GM23338 (cell line): ENCODE measurements at regions not wholly inside any gene's neighbourhood (a gene's known extent, or its start where the extent isn't known, plus 50 kb on each side); places are given as distances from the start of the nearest gene placed in this dataset.

Source experiments
- ATAC-seq: fragments of 200-7000 bp; cut with Tn5 transposase; 3 replicates; pipeline ENCODE4 v1.9.1; 2020
- DNase-seq: peaks from one replicate; pipeline ENCODE4 v3.0.0-alpha.2; 2015; ENCODE audit warnings: low spot score
- H2AFZ ChIP-seq: fragments of 200-600 bp; sonication (generic); 2 replicates; pipeline ENCODE4 v1.8.0; 2016; ENCODE audit warnings: antibody characterized with exemption, mild to moderate bottlenecking, moderate library complexity
- H3F3A ChIP-seq: fragments of 200-600 bp; sonication (generic); replicated peaks from 2 replicates; pipeline ENCODE4 v1.8.0; 2017; ENCODE audit warnings: antibody characterized with exemption, mixed run types, low read depth
- H3K27ac ChIP-seq: fragments of 200-600 bp; sonication (generic); 2 replicates; pipeline ENCODE4 v1.6.1; 2016; ENCODE audit warnings: low read depth
- H3K27me3 ChIP-seq: fragments of 200-600 bp; sonication (generic); 2 replicates; pipeline ENCODE4 v1.8.0; 2016; ENCODE audit warnings: mild to moderate bottlenecking, mixed run types, moderate library complexity; ENCODE audit not compliant: insufficient read depth
- H3K36me3 ChIP-seq: fragments of 200-600 bp; sonication (generic); 2 replicates; pipeline ENCODE4 v1.8.0; 2016; ENCODE audit warnings: mild to moderate bottlenecking; ENCODE audit not compliant: insufficient read depth
- H3K4me1 ChIP-seq: fragments of 200-600 bp; sonication (generic); 2 replicates; pipeline ENCODE4 v1.8.0; 2016; ENCODE audit warnings: mild to moderate bottlenecking, moderate library complexity; ENCODE audit not compliant: insufficient read depth
- H3K4me2 ChIP-seq: fragments of 200-600 bp; sonication (generic); 2 replicates; pipeline ENCODE4 v1.7.1; 2017; ENCODE audit warnings: mixed run types
- H3K4me3 ChIP-seq: fragments of 200-600 bp; sonication (generic); 2 replicates; pipeline ENCODE4 v1.6.1; 2016; ENCODE audit warnings: mixed run types
- H3K79me2 ChIP-seq: fragments of 200-600 bp; sonication (generic); replicated peaks from 2 replicates; pipeline ENCODE4 v1.8.0; 2017; ENCODE audit warnings: mild to moderate bottlenecking; ENCODE audit not compliant: insufficient read depth
- H3K9me2 ChIP-seq: fragments of 200-600 bp; sonication (generic); 2 replicates; pipeline ENCODE4 v1.8.0; 2017; ENCODE audit not compliant: insufficient read depth
- H4K20me1 ChIP-seq: fragments of 200-600 bp; sonication (generic); replicated peaks from 2 replicates; pipeline ENCODE4 v1.8.0; 2017; ENCODE audit warnings: mild to moderate bottlenecking; ENCODE audit not compliant: insufficient read depth
- H3K27ac Mint-ChIP-seq: 2 replicates; pipeline ENCODE4 v1.8.0; 2020; ENCODE audit warnings: inconsistent platforms, mild to moderate bottlenecking, moderate library complexity, mixed read lengths
- H3K27me3 Mint-ChIP-seq: 3 replicates; pipeline ENCODE4 v1.8.0; 2022; ENCODE audit warnings: low read depth, mild to moderate bottlenecking, moderate library complexity, mixed read lengths, inconsistent platforms; ENCODE audit not compliant: insufficient read depth, poor library complexity
- H3K36me3 Mint-ChIP-seq: 3 replicates; pipeline ENCODE4 v1.8.0; 2021; ENCODE audit warnings: low read depth, mild to moderate bottlenecking, inconsistent platforms, moderate library complexity, mixed read lengths
- H3K4me1 Mint-ChIP-seq: 3 replicates; pipeline ENCODE4 v1.8.0; 2020; ENCODE audit warnings: mild to moderate bottlenecking, inconsistent platforms, mixed read lengths
- H3K4me3 Mint-ChIP-seq: 3 replicates; pipeline ENCODE4 v1.8.0; 2021; ENCODE audit warnings: moderate library complexity, mild to moderate bottlenecking, inconsistent platforms, mixed read lengths
- H3K9me3 Mint-ChIP-seq: 3 replicates; pipeline ENCODE4 v1.8.0; 2020; ENCODE audit warnings: moderate library complexity, mild to moderate bottlenecking, inconsistent platforms, mixed read lengths
- CREB1 ChIP-seq: fragments of 250-450 bp; sonication (Bioruptor Pico); IDR thresholded peaks from 2 replicates; pipeline ENCODE4 v1.5.0; 2020; ENCODE audit warnings: low read depth, mild to moderate bottlenecking, moderate library complexity
- EZH2 ChIP-seq: fragments of 200-600 bp; sonication (generic); IDR thresholded peaks from one replicate; pipeline ENCODE4 v1.8.0; 2017; ENCODE audit warnings: antibody characterized with exemption, mild to moderate bottlenecking, low read depth; ENCODE audit not compliant: unreplicated experiment
- EZH2phosphoT487 ChIP-seq: fragments of 200-600 bp; sonication (generic); IDR thresholded peaks from one replicate; pipeline ENCODE4 v1.8.1; 2018; ENCODE audit warnings: antibody characterized with exemption; ENCODE audit not compliant: unreplicated experiment
- JUNB ChIP-seq: IDR thresholded peaks from one replicate; pipeline ENCODE4 v1.6.1; 2016; ENCODE audit warnings: antibody characterized with exemption; ENCODE audit not compliant: unreplicated experiment
- NANOG ChIP-seq: IDR thresholded peaks from 2 replicates; pipeline ENCODE4 v1.6.1; 2016; ENCODE audit warnings: antibody characterized with exemption, borderline replicate concordance
- POLR2AphosphoS5 ChIP-seq: IDR thresholded peaks from 2 replicates; pipeline ENCODE4 v1.6.1; 2016; ENCODE audit warnings: antibody characterized with exemption, low read depth
- STAT1 ChIP-seq: IDR thresholded peaks from one replicate; pipeline ENCODE4 v1.6.1; 2016; ENCODE audit warnings: antibody characterized with exemption; ENCODE audit not compliant: unreplicated experiment
- ZNF114 ChIP-seq: fragments of 250-450 bp; sonication (Bioruptor Pico); IDR thresholded peaks from 2 replicates; pipeline ENCODE4 v1.5.0; 2020; ENCODE audit warnings: mild to moderate bottlenecking, moderate library complexity
- ZNF331 ChIP-seq: fragments of 250-450 bp; sonication (Bioruptor Pico); IDR thresholded peaks from 2 replicates; pipeline ENCODE4 v1.5.0; 2020; ENCODE audit warnings: low read depth, mild to moderate bottlenecking, moderate library complexity
- TF ChIP-seq, protein P1 (sequence below), 2 experiments: fragments of 200-600 bp in 1 of 2; sonication (generic) in 1 of 2; conservative IDR thresholded peaks; 2 replicates each; pipeline versions ENCODE4 v1.5.1 to v1.6.1; 2016 to 2017; ENCODE audit warnings: antibody characterized with exemption in 2 of 2, low read depth in 2 of 2, mild to moderate bottlenecking in 2 of 2, moderate library complexity in 1 of 2
- TF ChIP-seq, protein P2 (sequence below): IDR thresholded peaks from one replicate; pipeline ENCODE4 v1.6.1; 2018; ENCODE audit warnings: antibody characterized with exemption; ENCODE audit not compliant: unreplicated experiment
- TF ChIP-seq, protein P3 (sequence below): IDR thresholded peaks from 2 replicates; pipeline ENCODE4 v1.6.1; 2016; ENCODE audit warnings: antibody characterized with exemption

DNA sequence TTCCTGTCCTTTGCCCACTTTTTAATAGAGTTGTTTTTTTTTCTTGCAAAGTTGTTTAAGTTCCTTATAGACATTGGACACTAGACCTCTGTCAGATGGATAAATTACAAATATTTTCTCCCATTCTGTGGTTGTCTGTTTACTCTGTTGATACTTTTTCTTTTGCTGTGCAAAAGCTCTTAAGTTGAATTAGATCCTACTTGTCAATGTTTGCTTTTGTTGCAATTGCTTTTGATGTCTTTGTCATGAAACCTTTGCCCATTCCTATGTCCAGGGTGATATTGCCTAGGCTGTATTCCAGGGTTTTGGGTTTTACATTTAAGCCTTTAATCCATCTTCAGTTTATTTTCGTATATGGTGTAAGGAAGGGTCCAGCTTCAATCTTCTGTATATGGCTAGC lies 76.9 kb upstream of the AGR3 start:
- H3K36me3 Mint-ChIP-seq, result no peaks in the 10 kb centered on the region
- Histone ChIP-seq H3K27me3 (no peaks in the 10 kb centered on the region), H3K4me3 (no peak overlapping the region), H3K4me1 (no peaks in the 10 kb centered on the region), H3K27ac (no peak overlapping the region), H2AFZ (no peak overlapping the region), H4K20me1 (no peaks in the 10 kb centered on the region), H3K79me2 (no peaks in the 10 kb centered on the region), H3K9me2 (no peaks in the 10 kb centered on the region), H3F3A (no peaks in the 10 kb centered on the region), H3K36me3 (no peaks in the 10 kb centered on the region), H3K4me2 (no peak overlapping the region)
- no peak for ATAC-seq
- H3K9me3 Mint-ChIP-seq, result peaks cover 5% of the 10 kb centered on the region; the same call in 2 of the 3 replicates
- no peak overlapping the region for H3K4me3 Mint-ChIP-seq
- H3K4me1 Mint-ChIP-seq, result no peaks in the 10 kb centered on the region
- no peak for DNase-seq
- TF ChIP-seq NANOG, result no peak
- no peak for TF ChIP-seq POLR2AphosphoS5
- TF ChIP-seq STAT1, result no peak
- no peak for TF ChIP-seq EZH2phosphoT487
- TF ChIP-seq, protein P1, sequence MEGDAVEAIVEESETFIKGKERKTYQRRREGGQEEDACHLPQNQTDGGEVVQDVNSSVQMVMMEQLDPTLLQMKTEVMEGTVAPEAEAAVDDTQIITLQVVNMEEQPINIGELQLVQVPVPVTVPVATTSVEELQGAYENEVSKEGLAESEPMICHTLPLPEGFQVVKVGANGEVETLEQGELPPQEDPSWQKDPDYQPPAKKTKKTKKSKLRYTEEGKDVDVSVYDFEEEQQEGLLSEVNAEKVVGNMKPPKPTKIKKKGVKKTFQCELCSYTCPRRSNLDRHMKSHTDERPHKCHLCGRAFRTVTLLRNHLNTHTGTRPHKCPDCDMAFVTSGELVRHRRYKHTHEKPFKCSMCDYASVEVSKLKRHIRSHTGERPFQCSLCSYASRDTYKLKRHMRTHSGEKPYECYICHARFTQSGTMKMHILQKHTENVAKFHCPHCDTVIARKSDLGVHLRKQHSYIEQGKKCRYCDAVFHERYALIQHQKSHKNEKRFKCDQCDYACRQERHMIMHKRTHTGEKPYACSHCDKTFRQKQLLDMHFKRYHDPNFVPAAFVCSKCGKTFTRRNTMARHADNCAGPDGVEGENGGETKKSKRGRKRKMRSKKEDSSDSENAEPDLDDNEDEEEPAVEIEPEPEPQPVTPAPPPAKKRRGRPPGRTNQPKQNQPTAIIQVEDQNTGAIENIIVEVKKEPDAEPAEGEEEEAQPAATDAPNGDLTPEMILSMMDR (conservative IDR thresholded peaks at IDR 0.05; ENCODE audit: low read depth in 2 of 2), result no peak
- H3K27ac Mint-ChIP-seq, result no peak overlapping the region
- H3K27me3 Mint-ChIP-seq, result no peaks in the 10 kb centered on the region

DNA sequence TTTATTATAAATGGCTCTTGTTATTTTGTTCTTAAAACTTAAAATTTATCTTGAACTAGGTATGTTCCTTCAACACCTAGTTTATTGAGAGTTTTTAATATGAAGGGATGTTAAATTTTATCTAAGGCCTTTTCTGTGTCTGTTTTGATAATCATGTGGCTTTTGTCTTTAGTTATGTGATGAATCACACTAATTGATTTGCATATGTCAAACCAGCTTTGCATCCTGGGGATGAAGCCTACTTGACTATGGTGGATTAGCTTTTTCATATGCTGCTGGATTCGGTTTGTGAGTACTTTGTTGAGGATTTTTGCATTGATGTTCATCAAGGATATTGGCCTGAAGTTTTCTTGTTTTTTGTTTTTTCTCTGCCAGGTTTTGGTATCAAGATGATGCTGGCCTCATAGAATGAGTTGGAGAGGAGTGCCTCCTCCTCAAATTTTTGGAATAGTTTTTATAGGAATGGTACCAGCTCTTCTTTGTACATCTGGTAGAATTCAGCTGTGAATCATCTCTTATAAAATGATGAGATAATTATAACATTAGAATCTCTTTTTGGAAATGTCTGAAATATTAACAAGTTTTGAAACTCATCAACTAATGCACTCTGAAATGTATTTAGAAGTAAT lies 78.7 kb upstream of the AGR3 start:
- Histone ChIP-seq H3K27ac (no peak overlapping the region), H3F3A (no peaks in the 10 kb centered on the region), H3K4me1 (no peaks in the 10 kb centered on the region), H3K4me3 (no peak overlapping the region), H3K27me3 (no peaks in the 10 kb centered on the region), H3K4me2 (no peak overlapping the region), H3K79me2 (no peaks in the 10 kb centered on the region), H3K36me3 (no peaks in the 10 kb centered on the region), H3K9me2 (no peaks in the 10 kb centered on the region), H4K20me1 (no peaks in the 10 kb centered on the region), H2AFZ (no peak overlapping the region)
- peaks cover 10% of the 10 kb centered on the region for H3K9me3 Mint-ChIP-seq
- no peak overlapping the region for H3K4me3 Mint-ChIP-seq
- no peak overlapping the region for H3K27ac Mint-ChIP-seq
- ATAC-seq, result no peak
- no peaks in the 10 kb centered on the region for H3K27me3 Mint-ChIP-seq
- no peaks in the 10 kb centered on the region for H3K4me1 Mint-ChIP-seq
- no peak for DNase-seq
- peaks cover 4% of the 10 kb centered on the region; the same call in 1 of the 3 replicates for H3K36me3 Mint-ChIP-seq
- TF ChIP-seq EZH2 (no peak), ZNF114 (CRISPR knock-in tag) (no peak), POLR2AphosphoS5 (no peak), CREB1 (no peak), ZNF331 (no peak), EZH2phosphoT487 (no peak), STAT1 (no peak), JUNB (no peak), NANOG (no peak)
- TF ChIP-seq, protein P1 (conservative IDR thresholded peaks at IDR 0.05; ENCODE audit: low read depth in 2 of 2), result no peak
- TF ChIP-seq, protein P2, sequence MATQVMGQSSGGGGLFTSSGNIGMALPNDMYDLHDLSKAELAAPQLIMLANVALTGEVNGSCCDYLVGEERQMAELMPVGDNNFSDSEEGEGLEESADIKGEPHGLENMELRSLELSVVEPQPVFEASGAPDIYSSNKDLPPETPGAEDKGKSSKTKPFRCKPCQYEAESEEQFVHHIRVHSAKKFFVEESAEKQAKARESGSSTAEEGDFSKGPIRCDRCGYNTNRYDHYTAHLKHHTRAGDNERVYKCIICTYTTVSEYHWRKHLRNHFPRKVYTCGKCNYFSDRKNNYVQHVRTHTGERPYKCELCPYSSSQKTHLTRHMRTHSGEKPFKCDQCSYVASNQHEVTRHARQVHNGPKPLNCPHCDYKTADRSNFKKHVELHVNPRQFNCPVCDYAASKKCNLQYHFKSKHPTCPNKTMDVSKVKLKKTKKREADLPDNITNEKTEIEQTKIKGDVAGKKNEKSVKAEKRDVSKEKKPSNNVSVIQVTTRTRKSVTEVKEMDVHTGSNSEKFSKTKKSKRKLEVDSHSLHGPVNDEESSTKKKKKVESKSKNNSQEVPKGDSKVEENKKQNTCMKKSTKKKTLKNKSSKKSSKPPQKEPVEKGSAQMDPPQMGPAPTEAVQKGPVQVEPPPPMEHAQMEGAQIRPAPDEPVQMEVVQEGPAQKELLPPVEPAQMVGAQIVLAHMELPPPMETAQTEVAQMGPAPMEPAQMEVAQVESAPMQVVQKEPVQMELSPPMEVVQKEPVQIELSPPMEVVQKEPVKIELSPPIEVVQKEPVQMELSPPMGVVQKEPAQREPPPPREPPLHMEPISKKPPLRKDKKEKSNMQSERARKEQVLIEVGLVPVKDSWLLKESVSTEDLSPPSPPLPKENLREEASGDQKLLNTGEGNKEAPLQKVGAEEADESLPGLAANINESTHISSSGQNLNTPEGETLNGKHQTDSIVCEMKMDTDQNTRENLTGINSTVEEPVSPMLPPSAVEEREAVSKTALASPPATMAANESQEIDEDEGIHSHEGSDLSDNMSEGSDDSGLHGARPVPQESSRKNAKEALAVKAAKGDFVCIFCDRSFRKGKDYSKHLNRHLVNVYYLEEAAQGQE, result no peak
- TF ChIP-seq, protein P3, sequence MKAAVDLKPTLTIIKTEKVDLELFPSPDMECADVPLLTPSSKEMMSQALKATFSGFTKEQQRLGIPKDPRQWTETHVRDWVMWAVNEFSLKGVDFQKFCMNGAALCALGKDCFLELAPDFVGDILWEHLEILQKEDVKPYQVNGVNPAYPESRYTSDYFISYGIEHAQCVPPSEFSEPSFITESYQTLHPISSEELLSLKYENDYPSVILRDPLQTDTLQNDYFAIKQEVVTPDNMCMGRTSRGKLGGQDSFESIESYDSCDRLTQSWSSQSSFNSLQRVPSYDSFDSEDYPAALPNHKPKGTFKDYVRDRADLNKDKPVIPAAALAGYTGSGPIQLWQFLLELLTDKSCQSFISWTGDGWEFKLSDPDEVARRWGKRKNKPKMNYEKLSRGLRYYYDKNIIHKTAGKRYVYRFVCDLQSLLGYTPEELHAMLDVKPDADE, result no peak
